IMR-90 (cell line): ENCODE measurements at regions not wholly inside any gene's neighbourhood (a gene's known extent, or its start where the extent isn't known, plus 50 kb on each side); places are given as distances from the start of the nearest gene placed in this dataset.

Experiments used
- ATAC-seq: fragments of 200-7000 bp; cut with Tn5 transposase; 2 replicates; pipeline ENCODE4 v1.9.1; 2020; ENCODE audit warnings: low read depth, mild to moderate bottlenecking, moderate library complexity
- BruUV-seq: library from RNA; stranded (reverse); fragments of 400-500 nt; replicated peaks from 2 replicates; lab custom pipeline; 2021; lab: Mats Ljungman, UMichigan
- CTCF ChIA-PET: fragments of 300-600 bp; formaldehyde crosslinking; extraction: SDS; loops from one replicate; lab custom pipeline; 2021; ENCODE audit warnings: antibody characterized with exemption; lab: Yijun Ruan, JAX
- POLR2A ChIA-PET: fragments of 300-600 bp; sonication (Branson Sonifier 250); formaldehyde crosslinking; loops from one replicate; lab custom pipeline; 2022; ENCODE audit warnings: antibody characterized with exemption; ENCODE audit not compliant: unreplicated experiment; lab: Charles Lee
- DNase-seq: peaks from one replicate; pipeline ENCODE4 v3.0.0; 2013
- H2AFZ ChIP-seq: replicated peaks from 2 replicates; pipeline ENCODE3; 2013; ENCODE audit warnings: low read length, mild to moderate bottlenecking; ENCODE audit not compliant: poor library complexity
- H2AK5ac ChIP-seq: 2 replicates; pipeline ENCODE4 v1.6.1; 2013; ENCODE audit warnings: low read depth, low read length, inconsistent platforms
- H2AK9ac ChIP-seq: replicated peaks from 2 replicates; pipeline ENCODE3; 2013; ENCODE audit warnings: mild to moderate bottlenecking, low read depth, low read length, moderate library complexity; ENCODE audit not compliant: poor library complexity
- H2BK120ac ChIP-seq: 2 replicates; pipeline ENCODE4 v1.6.1; 2013; ENCODE audit warnings: low read depth, low read length, inconsistent platforms
- H2BK15ac ChIP-seq: 3 replicates; pipeline ENCODE4 v1.6.1; 2013; ENCODE audit warnings: low read depth, low read length, inconsistent platforms
- H2BK20ac ChIP-seq: 2 replicates; pipeline ENCODE4 v1.6.1; 2013; ENCODE audit warnings: low read depth, mild to moderate bottlenecking, inconsistent platforms, low read length, moderate library complexity
- H2BK5ac ChIP-seq: 2 replicates; pipeline ENCODE4 v1.6.1; 2013; ENCODE audit warnings: mild to moderate bottlenecking, low read depth, low read length, inconsistent platforms; ENCODE audit not compliant: poor library complexity, severe bottlenecking
- H3K14ac ChIP-seq: replicated peaks from 2 replicates; pipeline ENCODE4 v1.6.1; 2013; ENCODE audit warnings: low read depth, low read length, inconsistent platforms
- H3K18ac ChIP-seq: 2 replicates; pipeline ENCODE4 v1.6.1; 2013; ENCODE audit warnings: low read depth, low read length, control low read depth
- H3K23ac ChIP-seq: 2 replicates; pipeline ENCODE4 v1.6.1; 2013; ENCODE audit warnings: low read depth, low read length, inconsistent platforms
- H3K27ac ChIP-seq: 2 replicates; pipeline ENCODE4 v1.5.1; 2013; ENCODE audit warnings: mild to moderate bottlenecking, control low read depth, low read length; ENCODE audit not compliant: insufficient read depth
- H3K27me3 ChIP-seq: 2 replicates; pipeline ENCODE4 v1.6.1; 2013; ENCODE audit warnings: low read length; ENCODE audit not compliant: control insufficient read depth, insufficient read depth
- H3K36me3 ChIP-seq: 2 replicates; pipeline ENCODE4 v1.6.1; 2013; ENCODE audit warnings: low read length, mixed read lengths; ENCODE audit not compliant: control insufficient read depth, insufficient read depth
- H3K4ac ChIP-seq: 2 replicates; pipeline ENCODE4 v1.6.1; 2013; ENCODE audit warnings: low read depth, low read length, inconsistent platforms
- H3K4me1 ChIP-seq: 2 replicates; pipeline ENCODE4 v1.6.1; 2013; ENCODE audit warnings: low read length, mixed read lengths; ENCODE audit not compliant: control insufficient read depth, insufficient read depth
- H3K4me2 ChIP-seq: 2 replicates; pipeline ENCODE4 v1.6.1; 2013; ENCODE audit warnings: low read depth, mild to moderate bottlenecking, control low read depth, low read length, moderate library complexity
- H3K4me3 ChIP-seq: 2 replicates; pipeline ENCODE4 v1.5.1; 2013; ENCODE audit warnings: low read depth, mild to moderate bottlenecking, control low read depth, low read length, moderate library complexity; ENCODE audit not compliant: insufficient read depth
- H3K56ac ChIP-seq: 2 replicates; pipeline ENCODE4 v1.6.1; 2013; ENCODE audit warnings: low read length, inconsistent platforms; ENCODE audit not compliant: insufficient read depth; ENCODE audit errors: extremely low read depth
- H3K79me1 ChIP-seq, 2 experiments: 2 replicates each; pipeline ENCODE4 v1.6.1; 2013; ENCODE audit warnings: low read length in 2 of 2, inconsistent platforms in 1 of 2, low read depth in 1 of 2
- H3K9ac ChIP-seq: 2 replicates; pipeline ENCODE4 v1.6.1; 2013; ENCODE audit warnings: low read depth, low read length, control low read depth
- H3K9me1 ChIP-seq: 2 replicates; pipeline ENCODE4 v1.6.1; 2013; ENCODE audit warnings: low read length, inconsistent platforms; ENCODE audit not compliant: insufficient read depth
- H3K9me3 ChIP-seq: 2 replicates; pipeline ENCODE4 v1.6.1; 2013; ENCODE audit warnings: low read length; ENCODE audit not compliant: control insufficient read depth, insufficient read depth
- H4K20me1 ChIP-seq: 2 replicates; pipeline ENCODE4 v1.6.1; 2013; ENCODE audit warnings: low read length, inconsistent platforms; ENCODE audit not compliant: insufficient read depth
- H4K5ac ChIP-seq: 2 replicates; pipeline ENCODE4 v1.6.1; 2013; ENCODE audit warnings: mild to moderate bottlenecking, low read depth, low read length, control low read depth
- H4K8ac ChIP-seq, 2 experiments: 2 replicates each; pipeline ENCODE4 v1.6.1; 2013; ENCODE audit warnings: low read depth in 2 of 2, low read length in 2 of 2, control low read depth in 1 of 2, inconsistent platforms in 1 of 2
- H4K91ac ChIP-seq: 2 replicates; pipeline ENCODE4 v1.6.1; 2013; ENCODE audit warnings: low read depth, low read length, inconsistent platforms; ENCODE audit not compliant: insufficient read depth
- FOS ChIP-seq: fragments of 150-350 bp; IDR thresholded peaks from 2 replicates; pipeline ENCODE4 v1.6.1; 2016; ENCODE audit warnings: low read depth, low read length
- MAFK ChIP-seq: IDR thresholded peaks from 2 replicates; pipeline ENCODE4 v1.6.1; 2012; ENCODE audit warnings: low read depth, low read length, improper control_type of control experiment
- WGBS, 2 experiments: methylation state at CpG; one replicate each; pipeline versions ENCODE4 v1.1.5 to v1.1.7; 2013; ENCODE audit warnings: missing lambda C conversion rate in 2 of 2; ENCODE audit not compliant: insufficient read length in 1 of 2; ENCODE audit errors: extremely low coverage in 2 of 2; 5-methylcytosine and 5-hydroxymethylcytosine counted together
- dilution Hi-C: fragments of 300-500 bp; cut with HindIII; formaldehyde crosslinking; loops from one replicate; pipeline ENCODE4 v1.14.3; 2018; ENCODE audit warnings: low sequenced_read_pairs; ENCODE audit not compliant: unreplicated experiment
- in situ Hi-C: fragments of 300-500 bp; cut with MboI; formaldehyde crosslinking; loops from 3 replicates; pipeline ENCODE4 v1.14.3; 2019; ENCODE audit warnings: low sequenced_read_pairs, inconsistent platforms, mixed read lengths
- intact Hi-C: fragments of 100-400 bp; cut with micrococcal nuclease; formaldehyde crosslinking; loops from 2 replicates; pipeline ENCODE4 v1.10.0; 2022
- TF ChIP-seq, protein P1 (sequence below): fragments of 150-350 bp; IDR thresholded peaks from 2 replicates; pipeline ENCODE4 v1.6.1; 2016; ENCODE audit warnings: low read depth, mild to moderate bottlenecking, low read length, moderate library complexity, borderline replicate concordance
- TF ChIP-seq, protein P2 (sequence below): fragments of 150-350 bp; IDR thresholded peaks from 2 replicates; pipeline ENCODE4 v1.6.1; 2017; ENCODE audit warnings: mild to moderate bottlenecking, antibody characterized with exemption, low read length, low read depth

DNA sequence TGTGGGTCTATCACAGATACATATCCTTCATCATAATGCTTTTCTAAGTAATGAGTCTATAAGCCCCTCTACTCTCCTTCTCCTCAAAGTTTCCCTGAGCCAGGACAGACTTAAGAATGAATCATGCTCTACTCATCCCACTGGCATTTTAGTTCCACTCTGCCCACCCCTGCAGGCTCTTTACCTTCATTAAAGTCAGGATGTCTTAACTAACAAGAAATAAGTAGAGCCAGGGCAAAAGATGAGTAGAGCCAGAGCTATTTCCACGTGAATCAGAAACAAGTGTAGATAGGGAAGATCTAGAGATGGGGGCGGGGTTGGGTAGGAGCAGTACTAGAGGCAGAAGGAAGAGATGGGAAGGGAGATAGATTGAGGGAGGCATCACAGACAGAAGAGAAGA is 790.5 kb downstream of the RNF144A start:
- Histone ChIP-seq H2BK120ac (no peak overlapping the region), H3K14ac (no peak overlapping the region), H3K4ac (no peak overlapping the region), H3K9me1 (no peaks in the 10 kb centered on the region), H3K27me3 (no peaks in the 10 kb centered on the region), H3K79me1 (no peaks in the 10 kb centered on the region), H3K4me1 (no peaks in the 10 kb centered on the region), H2AK5ac (no peak overlapping the region), H4K8ac (no peak overlapping the region), H3K9ac (no peak overlapping the region), H3K9me3 (no peaks in the 10 kb centered on the region), H2BK5ac (no peak overlapping the region), H3K4me3 (no peak overlapping the region), H2AK9ac (no peak overlapping the region), H3K4me2 (no peak overlapping the region), H4K91ac (no peak overlapping the region), H3K36me3 (no peaks in the 10 kb centered on the region), H2BK15ac (no peak overlapping the region), H4K5ac (no peak overlapping the region), H4K20me1 (no peaks in the 10 kb centered on the region), H3K18ac (no peak overlapping the region), H3K56ac (no peak overlapping the region), H3K23ac (no peak overlapping the region), H2BK20ac (no peak overlapping the region), H2AFZ (no peak overlapping the region), H3K27ac (no peak overlapping the region)
- ATAC-seq (no peak), DNase-seq (peak; percentile 51)
- CTCF ChIA-PET, result interaction anchor here (1.7 kb wide), 1 partner anchor 10 kb away, joined by 5 read pairs; no protein-coding TSS in a partner anchor
- BruUV-seq, result no TSS peak
- WGBS, 2 experiments, result 0% methylated on average over 1 of the region's 2 CpGs; no CpG with 5 or more reads in 1 of the 2 experiments
- POLR2A ChIA-PET, result no interaction called here
- TF ChIP-seq, protein P1, sequence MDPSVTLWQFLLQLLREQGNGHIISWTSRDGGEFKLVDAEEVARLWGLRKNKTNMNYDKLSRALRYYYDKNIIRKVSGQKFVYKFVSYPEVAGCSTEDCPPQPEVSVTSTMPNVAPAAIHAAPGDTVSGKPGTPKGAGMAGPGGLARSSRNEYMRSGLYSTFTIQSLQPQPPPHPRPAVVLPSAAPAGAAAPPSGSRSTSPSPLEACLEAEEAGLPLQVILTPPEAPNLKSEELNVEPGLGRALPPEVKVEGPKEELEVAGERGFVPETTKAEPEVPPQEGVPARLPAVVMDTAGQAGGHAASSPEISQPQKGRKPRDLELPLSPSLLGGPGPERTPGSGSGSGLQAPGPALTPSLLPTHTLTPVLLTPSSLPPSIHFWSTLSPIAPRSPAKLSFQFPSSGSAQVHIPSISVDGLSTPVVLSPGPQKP, result no peak
- TF ChIP-seq, protein P2, sequence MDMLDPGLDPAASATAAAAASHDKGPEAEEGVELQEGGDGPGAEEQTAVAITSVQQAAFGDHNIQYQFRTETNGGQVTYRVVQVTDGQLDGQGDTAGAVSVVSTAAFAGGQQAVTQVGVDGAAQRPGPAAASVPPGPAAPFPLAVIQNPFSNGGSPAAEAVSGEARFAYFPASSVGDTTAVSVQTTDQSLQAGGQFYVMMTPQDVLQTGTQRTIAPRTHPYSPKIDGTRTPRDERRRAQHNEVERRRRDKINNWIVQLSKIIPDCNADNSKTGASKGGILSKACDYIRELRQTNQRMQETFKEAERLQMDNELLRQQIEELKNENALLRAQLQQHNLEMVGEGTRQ, result no peak
- no peak for TF ChIP-seq MAFK
- no peak for TF ChIP-seq FOS
- in situ Hi-C loops, result no loop called here
- dilution Hi-C loops, result no loop called here
- intact Hi-C loops, result no loop called here
